Hepatocyte (in vitro differentiated cells): ENCODE measurements at regions not wholly inside any gene's neighbourhood (a gene's known extent, or its start where the extent isn't known, plus 50 kb on each side); places are given as distances from the start of the nearest gene placed in this dataset.

Experiments
- DNase-seq: peaks from one replicate; pipeline ENCODE4 v3.0.0-alpha.2; 2016; ENCODE audit warnings: low spot score
- H2AFZ ChIP-seq: fragments of 200-600 bp; sonication (generic); 2 replicates; pipeline ENCODE4 v1.6.0; 2016; ENCODE audit warnings: antibody characterized with exemption, mild to moderate bottlenecking
- H3K27ac ChIP-seq: fragments of 200-600 bp; sonication (generic); 2 replicates; pipeline ENCODE4 v1.5.1; 2016; ENCODE audit warnings: mild to moderate bottlenecking
- H3K27me3 ChIP-seq: fragments of 200-600 bp; sonication (generic); 2 replicates; pipeline ENCODE4 v1.6.1; 2016
- H3K36me3 ChIP-seq: fragments of 200-600 bp; sonication (generic); replicated peaks from 2 replicates; pipeline ENCODE4 v1.5.1; 2016; ENCODE audit warnings: low read depth; ENCODE audit not compliant: insufficient read depth
- H3K4me1 ChIP-seq: fragments of 200-600 bp; sonication (generic); 2 replicates; pipeline ENCODE4 v1.5.1; 2016; ENCODE audit warnings: mild to moderate bottlenecking, moderate library complexity; ENCODE audit not compliant: insufficient read depth
- H3K4me2 ChIP-seq: fragments of 200-600 bp; sonication (generic); 2 replicates; pipeline ENCODE4 v1.6.0; 2016
- H3K4me3 ChIP-seq: fragments of 200-600 bp; sonication (generic); 2 replicates; pipeline ENCODE4 v1.5.1; 2016; ENCODE audit warnings: mild to moderate bottlenecking
- H3K79me2 ChIP-seq: fragments of 200-600 bp; sonication (generic); 2 replicates; pipeline ENCODE4 v1.6.0; 2017; ENCODE audit warnings: mild to moderate bottlenecking
- H3K9me2 ChIP-seq: fragments of 200-600 bp; sonication (generic); replicated peaks from 2 replicates; pipeline ENCODE4 v1.6.0; 2017; ENCODE audit warnings: mild to moderate bottlenecking; ENCODE audit not compliant: insufficient read depth
- H3K9me3 ChIP-seq: fragments of 200-600 bp; sonication (generic); 2 replicates; pipeline ENCODE4 v1.5.1; 2016; ENCODE audit warnings: low read depth, mild to moderate bottlenecking
- H4K20me1 ChIP-seq: fragments of 200-600 bp; sonication (generic); 2 replicates; pipeline ENCODE4 v1.6.0; 2016; ENCODE audit warnings: mild to moderate bottlenecking; ENCODE audit not compliant: insufficient read depth, poor library complexity, severe bottlenecking
- EZH2 ChIP-seq: fragments of 200-600 bp; sonication (generic); IDR thresholded peaks from 2 replicates; pipeline ENCODE4 v1.6.1; 2016; ENCODE audit warnings: antibody characterized with exemption, mild to moderate bottlenecking, borderline replicate concordance
- EZH2phosphoT487 ChIP-seq: fragments of 200-600 bp; sonication (generic); IDR thresholded peaks from one replicate; pipeline ENCODE4 v1.6.1; 2018; ENCODE audit warnings: antibody characterized with exemption, mild to moderate bottlenecking, low read depth, moderate library complexity; ENCODE audit not compliant: unreplicated experiment, severe bottlenecking
- WGBS: methylation state at CpG from one replicate; pipeline ENCODE4 v1.1.6; 2016; ENCODE audit warnings: low lambda C conversion rate; ENCODE audit errors: missing lambda C conversion rate; 5-methylcytosine and 5-hydroxymethylcytosine counted together
- TF ChIP-seq, protein P1 (sequence below): fragments of 200-600 bp; sonication (generic); IDR thresholded peaks from 2 replicates; pipeline ENCODE4 v1.5.1; 2016; ENCODE audit warnings: antibody characterized with exemption, mild to moderate bottlenecking; ENCODE audit not compliant: poor library complexity

DNA sequence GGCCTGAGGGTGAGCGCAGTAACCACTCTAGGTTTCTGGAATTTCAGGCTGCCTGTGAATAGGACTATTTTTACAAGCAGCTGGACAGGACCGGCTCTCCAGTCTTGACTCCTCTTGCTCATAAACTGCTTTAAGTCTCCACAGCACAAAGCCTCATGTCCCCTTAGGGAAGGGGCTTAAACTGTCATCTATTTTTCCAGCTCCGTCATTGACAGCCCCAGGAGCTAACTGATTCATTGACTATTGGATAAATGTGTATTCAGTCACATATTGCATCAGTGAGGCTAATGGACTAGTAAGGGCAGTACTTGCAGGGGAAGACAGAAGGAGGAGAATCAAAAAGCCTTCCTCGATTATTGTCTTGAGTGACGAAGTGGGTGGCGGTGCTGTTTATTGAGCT lies 719.4 kb upstream of the ADAMTS16 start:
- no peak for TF ChIP-seq EZH2
- no peak for TF ChIP-seq EZH2phosphoT487
- TF ChIP-seq, protein P1, sequence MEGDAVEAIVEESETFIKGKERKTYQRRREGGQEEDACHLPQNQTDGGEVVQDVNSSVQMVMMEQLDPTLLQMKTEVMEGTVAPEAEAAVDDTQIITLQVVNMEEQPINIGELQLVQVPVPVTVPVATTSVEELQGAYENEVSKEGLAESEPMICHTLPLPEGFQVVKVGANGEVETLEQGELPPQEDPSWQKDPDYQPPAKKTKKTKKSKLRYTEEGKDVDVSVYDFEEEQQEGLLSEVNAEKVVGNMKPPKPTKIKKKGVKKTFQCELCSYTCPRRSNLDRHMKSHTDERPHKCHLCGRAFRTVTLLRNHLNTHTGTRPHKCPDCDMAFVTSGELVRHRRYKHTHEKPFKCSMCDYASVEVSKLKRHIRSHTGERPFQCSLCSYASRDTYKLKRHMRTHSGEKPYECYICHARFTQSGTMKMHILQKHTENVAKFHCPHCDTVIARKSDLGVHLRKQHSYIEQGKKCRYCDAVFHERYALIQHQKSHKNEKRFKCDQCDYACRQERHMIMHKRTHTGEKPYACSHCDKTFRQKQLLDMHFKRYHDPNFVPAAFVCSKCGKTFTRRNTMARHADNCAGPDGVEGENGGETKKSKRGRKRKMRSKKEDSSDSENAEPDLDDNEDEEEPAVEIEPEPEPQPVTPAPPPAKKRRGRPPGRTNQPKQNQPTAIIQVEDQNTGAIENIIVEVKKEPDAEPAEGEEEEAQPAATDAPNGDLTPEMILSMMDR: no peak
- Histone ChIP-seq H3K4me2 (no peak overlapping the region), H3K79me2 (no peaks in the 10 kb centered on the region), H3K27me3 (no peaks in the 10 kb centered on the region), H4K20me1 (no peaks in the 10 kb centered on the region), H3K4me3 (no peak overlapping the region), H3K27ac (no peak overlapping the region), H2AFZ (no peak overlapping the region), H3K36me3 (no peaks in the 10 kb centered on the region), H3K4me1 (no peaks in the 10 kb centered on the region), H3K9me3 (no peaks in the 10 kb centered on the region), H3K9me2 (no peaks in the 10 kb centered on the region)
- WGBS: 76% methylated on average over 6 of the region's 6 CpGs
- no peak for DNase-seq

DNA sequence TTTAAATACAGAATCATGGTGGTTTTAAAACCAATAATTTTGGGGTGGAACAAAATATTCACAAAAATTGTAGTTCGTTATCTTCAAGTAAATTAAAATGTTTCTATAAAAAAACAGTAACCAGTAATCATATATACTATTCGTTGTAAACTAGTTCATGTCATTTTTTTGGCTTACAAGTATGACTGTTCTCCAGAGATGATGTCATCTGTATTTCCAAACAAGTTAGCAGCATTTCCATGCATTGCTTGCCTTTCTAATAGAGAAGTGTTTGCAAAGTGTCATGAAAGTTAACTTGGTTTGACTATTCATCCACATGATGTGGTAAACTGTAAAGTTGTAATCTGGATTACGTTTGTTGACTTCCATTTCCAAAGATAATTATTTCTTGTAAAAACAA lies 717.9 kb upstream of the ADAMTS16 start:
- Histone ChIP-seq H3K4me2 (no peak overlapping the region), H3K9me3 (no peaks in the 10 kb centered on the region), H3K27me3 (no peaks in the 10 kb centered on the region), H2AFZ (no peak overlapping the region), H3K9me2 (no peaks in the 10 kb centered on the region), H3K27ac (no peak overlapping the region), H3K4me1 (no peaks in the 10 kb centered on the region), H4K20me1 (no peaks in the 10 kb centered on the region), H3K36me3 (no peaks in the 10 kb centered on the region), H3K79me2 (no peaks in the 10 kb centered on the region), H3K4me3 (no peak overlapping the region)
- no peak for DNase-seq
- 74% methylated on average over 3 of the region's 3 CpGs for WGBS
- TF ChIP-seq, protein P1: no peak
- TF ChIP-seq EZH2 (no peak), EZH2phosphoT487 (no peak)

DNA sequence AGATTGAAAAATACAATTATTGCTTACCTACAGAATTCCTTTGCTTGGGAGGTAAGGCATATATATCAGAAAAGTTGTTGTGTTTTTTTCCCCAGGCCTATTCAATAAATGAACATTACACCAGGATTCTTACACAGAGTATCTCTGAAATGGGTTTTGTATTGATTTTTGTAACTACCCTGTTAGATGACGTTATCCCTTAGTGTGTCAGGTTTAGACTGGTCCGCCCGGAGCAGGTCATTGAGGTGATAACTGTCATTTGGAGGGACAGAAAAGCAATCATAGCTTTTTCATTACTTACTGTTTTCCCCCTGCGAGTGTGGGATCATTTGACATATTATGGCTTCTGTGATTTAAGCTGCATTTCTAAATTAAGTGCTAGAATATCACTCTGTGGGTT lies 715.2 kb upstream of the ADAMTS16 start:
- H3K27ac ChIP-seq: no peak overlapping the region
- H2AFZ ChIP-seq: no peak overlapping the region
- H3K4me1 ChIP-seq: no peaks in the 10 kb centered on the region
- 83% methylated on average over 4 of the region's 4 CpGs for WGBS
- H3K9me2 ChIP-seq: no peaks in the 10 kb centered on the region
- H3K79me2 ChIP-seq: no peaks in the 10 kb centered on the region
- H3K4me3 ChIP-seq: no peak overlapping the region
- TF ChIP-seq, protein P1: no peak
- TF ChIP-seq EZH2phosphoT487 (no peak), EZH2 (no peak)
- no peaks in the 10 kb centered on the region for H3K27me3 ChIP-seq
- no peaks in the 10 kb centered on the region for H4K20me1 ChIP-seq
- H3K9me3 ChIP-seq: no peaks in the 10 kb centered on the region
- no peak for DNase-seq
- no peaks in the 10 kb centered on the region for H3K36me3 ChIP-seq
- no peak overlapping the region for H3K4me2 ChIP-seq

DNA sequence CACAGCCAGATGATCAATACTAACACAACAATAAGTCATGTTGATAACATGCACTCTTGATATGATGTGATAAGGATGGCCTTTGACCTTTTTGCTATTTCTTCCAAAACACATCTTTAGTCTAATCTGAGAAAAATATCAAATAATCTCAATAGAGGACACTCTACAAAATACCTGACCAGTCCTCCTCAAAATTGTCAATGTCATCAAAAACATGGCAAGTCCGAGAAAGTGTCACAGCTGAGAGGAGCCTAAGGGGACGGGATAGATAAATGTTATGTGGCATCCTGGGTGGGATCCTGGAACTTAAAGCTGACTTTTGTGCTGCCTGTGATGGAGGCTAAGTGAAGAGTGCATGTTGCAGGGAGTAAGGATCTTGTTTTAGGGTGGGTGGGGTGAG lies 699.6 kb upstream of the ADAMTS16 start:
- Histone ChIP-seq H3K27ac (no peak overlapping the region), H3K9me3 (no peaks in the 10 kb centered on the region), H3K4me1 (no peaks in the 10 kb centered on the region), H2AFZ (no peak overlapping the region), H3K4me2 (no peak overlapping the region), H3K9me2 (no peaks in the 10 kb centered on the region), H3K36me3 (no peaks in the 10 kb centered on the region), H4K20me1 (no peaks in the 10 kb centered on the region), H3K79me2 (no peaks in the 10 kb centered on the region), H3K27me3 (no peaks in the 10 kb centered on the region), H3K4me3 (no peak overlapping the region)
- WGBS: 87% methylated on average over 2 of the region's 2 CpGs
- no peak for DNase-seq
- TF ChIP-seq EZH2phosphoT487: no peak
- no peak for TF ChIP-seq EZH2
- TF ChIP-seq, protein P1: no peak
